ENCODE measurements at regions not wholly inside any gene's neighbourhood (a gene's known extent, or its start where the extent isn't known, plus 50 kb on each side); places are given as distances from the start of the nearest gene placed in this dataset.
"Not testable (repeated sequence)": the region's sequence is repeated elsewhere in the genome, so short reads cannot be mapped to it uniquely, and the experiment has no call there.

DNA sequence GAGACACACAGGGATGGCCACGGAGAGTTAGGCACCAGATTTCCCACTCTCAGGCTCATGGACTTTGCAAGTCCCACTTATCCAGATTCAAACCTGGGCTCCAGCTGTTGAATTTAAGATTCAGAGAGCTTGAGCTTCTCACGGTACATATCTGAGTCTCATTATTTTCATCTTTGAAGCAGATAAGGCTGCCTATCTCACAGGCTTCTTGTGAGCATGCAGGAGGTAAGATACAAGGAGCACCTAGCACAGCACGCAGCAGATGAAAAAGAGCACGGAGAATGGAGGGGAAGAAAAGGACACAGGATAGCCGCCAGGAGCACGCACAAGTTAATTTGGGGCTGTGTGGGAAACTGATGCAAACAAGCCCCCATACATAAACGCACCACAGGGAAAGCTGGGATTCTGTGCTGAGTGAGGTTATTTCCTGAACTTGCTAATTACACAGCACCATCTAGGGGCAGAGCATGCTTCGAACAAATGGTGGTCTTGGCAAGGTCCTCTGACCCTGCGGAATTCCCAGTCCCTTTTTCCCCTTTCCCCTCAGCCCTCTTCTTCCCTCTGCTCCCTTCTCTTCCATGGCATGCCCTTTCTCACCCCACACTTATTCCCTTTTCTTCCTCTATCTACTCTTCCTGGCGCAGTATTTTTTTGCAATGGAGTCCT lies 134.7 kb upstream of the VANGL1 start:
- Histone ChIP-seq H3K9me3 (ENCODE audit: control insufficient read depth, low read length) (no peaks in the 10 kb centered on the region), H3K27ac (no peak overlapping the region), H3K4me1 (no peaks in the 10 kb centered on the region), H3K36me3 (ENCODE audit: control insufficient read depth, insufficient read depth, low read length) (no peaks in the 10 kb centered on the region), H3K4me3 (ENCODE audit: low read depth, low read length) (no peak overlapping the region), H3K79me2 (no peaks in the 10 kb centered on the region), H3K9ac (no peak overlapping the region), H3K4me2 (ENCODE audit: low read length) (no peak overlapping the region), H3K27me3 (ENCODE audit: control insufficient read depth, insufficient read depth, low read length) (no peaks in the 10 kb centered on the region), H2AFZ (no peak overlapping the region)
- TF ChIP-seq, protein P1, sequence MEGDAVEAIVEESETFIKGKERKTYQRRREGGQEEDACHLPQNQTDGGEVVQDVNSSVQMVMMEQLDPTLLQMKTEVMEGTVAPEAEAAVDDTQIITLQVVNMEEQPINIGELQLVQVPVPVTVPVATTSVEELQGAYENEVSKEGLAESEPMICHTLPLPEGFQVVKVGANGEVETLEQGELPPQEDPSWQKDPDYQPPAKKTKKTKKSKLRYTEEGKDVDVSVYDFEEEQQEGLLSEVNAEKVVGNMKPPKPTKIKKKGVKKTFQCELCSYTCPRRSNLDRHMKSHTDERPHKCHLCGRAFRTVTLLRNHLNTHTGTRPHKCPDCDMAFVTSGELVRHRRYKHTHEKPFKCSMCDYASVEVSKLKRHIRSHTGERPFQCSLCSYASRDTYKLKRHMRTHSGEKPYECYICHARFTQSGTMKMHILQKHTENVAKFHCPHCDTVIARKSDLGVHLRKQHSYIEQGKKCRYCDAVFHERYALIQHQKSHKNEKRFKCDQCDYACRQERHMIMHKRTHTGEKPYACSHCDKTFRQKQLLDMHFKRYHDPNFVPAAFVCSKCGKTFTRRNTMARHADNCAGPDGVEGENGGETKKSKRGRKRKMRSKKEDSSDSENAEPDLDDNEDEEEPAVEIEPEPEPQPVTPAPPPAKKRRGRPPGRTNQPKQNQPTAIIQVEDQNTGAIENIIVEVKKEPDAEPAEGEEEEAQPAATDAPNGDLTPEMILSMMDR (IDR thresholded peaks at IDR 0.05), result peak; percentile 19

DNA sequence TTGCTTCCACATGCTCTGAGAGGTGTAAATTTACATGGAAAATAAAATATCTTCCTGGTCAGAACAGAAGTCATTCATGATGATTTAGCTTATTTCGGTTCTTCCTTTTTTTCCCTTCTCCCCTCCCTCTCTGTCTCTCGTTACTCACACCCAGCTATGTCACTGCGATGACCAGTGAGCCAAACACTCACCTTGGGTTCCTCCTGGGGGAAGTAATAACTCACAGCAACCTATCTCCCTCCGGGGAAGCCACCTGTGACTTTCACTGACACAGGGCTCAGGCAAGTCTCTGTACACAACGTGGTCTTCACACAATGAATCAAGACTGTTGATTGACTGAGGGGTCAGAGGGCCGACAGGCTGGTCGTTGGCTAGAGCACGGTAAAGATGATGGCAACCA lies 135.3 kb upstream of the VANGL1 start:
- H3K36me3 ChIP-seq (ENCODE audit: control insufficient read depth, insufficient read depth, low read length), result no peaks in the 10 kb centered on the region
- H3K79me2 ChIP-seq, result no peaks in the 10 kb centered on the region
- H2AFZ ChIP-seq, result no peak overlapping the region
- no peak overlapping the region for H3K9ac ChIP-seq
- TF ChIP-seq, protein P1 (IDR thresholded peaks at IDR 0.05), result no peak
- H3K9me3 ChIP-seq (ENCODE audit: control insufficient read depth, low read length), result no peaks in the 10 kb centered on the region
- H3K27me3 ChIP-seq (ENCODE audit: control insufficient read depth, insufficient read depth, low read length), result no peaks in the 10 kb centered on the region
- H3K4me2 ChIP-seq (ENCODE audit: low read length), result no peak overlapping the region
- no peak overlapping the region for H3K4me3 ChIP-seq (ENCODE audit: low read depth, low read length)
- H3K27ac ChIP-seq, result no peak overlapping the region
- H3K4me1 ChIP-seq, result no peaks in the 10 kb centered on the region

DNA sequence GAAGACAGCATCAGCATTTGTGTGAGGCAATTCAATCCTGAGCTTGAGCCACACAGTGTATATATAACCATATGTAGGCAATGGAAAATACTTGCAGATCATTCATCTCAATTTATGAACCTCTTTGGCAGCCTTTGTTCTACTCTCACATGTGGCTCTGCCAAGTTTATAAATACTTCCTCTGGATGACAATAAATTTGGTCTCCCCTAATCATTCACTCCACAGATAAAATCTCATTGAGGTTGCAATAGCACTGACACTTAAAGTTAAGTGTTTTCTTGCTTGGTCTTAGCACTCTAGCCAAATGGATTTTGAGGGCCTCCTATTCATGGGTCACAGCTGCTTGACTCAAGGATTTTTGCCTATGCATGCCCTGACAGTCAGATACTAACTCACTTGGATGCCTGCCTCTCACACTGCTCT lies 136.6 kb upstream of the VANGL1 start:
- H3K4me2 ChIP-seq (ENCODE audit: low read length), result no peak overlapping the region
- no peak overlapping the region for H3K4me3 ChIP-seq (ENCODE audit: low read depth, low read length)
- TF ChIP-seq, protein P1 (IDR thresholded peaks at IDR 0.05), result no peak
- H2AFZ ChIP-seq, result no peak overlapping the region
- H3K27me3 ChIP-seq (ENCODE audit: control insufficient read depth, insufficient read depth, low read length), result no peaks in the 10 kb centered on the region
- no peak overlapping the region for H3K9ac ChIP-seq
- H3K36me3 ChIP-seq (ENCODE audit: control insufficient read depth, insufficient read depth, low read length), result no peaks in the 10 kb centered on the region
- no peak overlapping the region for H3K27ac ChIP-seq
- H3K9me3 ChIP-seq (ENCODE audit: control insufficient read depth, low read length), result no peaks in the 10 kb centered on the region
- H3K4me1 ChIP-seq, result no peaks in the 10 kb centered on the region
- H3K79me2 ChIP-seq, result no peaks in the 10 kb centered on the region

DNA sequence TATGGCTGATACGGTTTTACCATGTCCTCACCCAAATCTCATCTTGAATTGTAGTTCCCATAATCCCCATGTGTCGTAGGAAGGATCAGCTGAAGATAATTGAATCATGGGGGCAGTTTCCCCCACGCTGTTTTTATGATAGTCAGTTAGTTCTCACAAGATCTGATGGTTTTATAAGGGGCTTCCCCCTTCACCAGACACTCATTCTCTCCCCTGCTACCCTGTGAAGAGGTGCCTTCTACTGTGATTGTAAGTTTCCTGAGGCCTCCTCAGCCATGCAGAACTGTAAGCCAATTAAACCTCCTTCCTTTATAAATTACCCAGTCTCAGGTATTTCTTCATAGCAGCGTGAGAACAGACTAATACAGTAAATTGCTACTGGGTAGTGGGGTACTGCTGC lies 139.6 kb upstream of the VANGL1 start:
- H3K9ac ChIP-seq, result not testable (repeated sequence)

DNA sequence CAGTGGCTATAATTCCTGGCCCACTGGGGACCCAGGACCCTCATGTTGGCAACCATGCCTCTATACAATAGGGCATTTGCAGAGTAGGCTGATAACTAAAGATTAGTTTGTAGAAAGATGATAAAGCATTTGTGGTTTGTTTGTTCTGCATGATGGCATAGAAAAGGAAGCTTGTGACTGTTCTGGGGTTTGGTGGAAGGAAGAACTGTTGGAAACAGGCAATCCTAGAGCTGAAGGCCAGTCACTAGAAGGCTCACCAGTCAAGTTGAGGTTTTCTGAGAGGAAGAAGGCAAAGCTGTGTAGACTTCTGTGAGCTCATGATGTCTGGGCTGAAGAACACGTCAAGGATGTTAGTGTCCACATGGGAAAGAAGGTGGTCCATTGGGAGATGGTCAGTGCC lies 140.3 kb upstream of the VANGL1 start:
- Histone ChIP-seq H3K9ac (no peak overlapping the region), H3K4me1 (no peaks in the 10 kb centered on the region)

More for the DNA sequence above, 139.6 kb upstream of the VANGL1 start:
- not testable (repeated sequence) for H3K36me3 ChIP-seq (ENCODE audit: control insufficient read depth, insufficient read depth, low read length); H3K4me1 ChIP-seq; H3K4me3 ChIP-seq (ENCODE audit: low read depth, low read length); H3K9me3 ChIP-seq (ENCODE audit: control insufficient read depth, low read length); H3K79me2 ChIP-seq; H3K4me2 ChIP-seq (ENCODE audit: low read length); H3K27me3 ChIP-seq (ENCODE audit: control insufficient read depth, insufficient read depth, low read length); H2AFZ ChIP-seq; H3K27ac ChIP-seq

More for the DNA sequence above, 140.3 kb upstream of the VANGL1 start:
- Histone ChIP-seq H3K27me3 (ENCODE audit: control insufficient read depth, insufficient read depth, low read length) (no peaks in the 10 kb centered on the region), H3K27ac (no peak overlapping the region), H3K4me3 (ENCODE audit: low read depth, low read length) (no peak overlapping the region), H3K9me3 (ENCODE audit: control insufficient read depth, low read length) (no peaks in the 10 kb centered on the region), H3K4me2 (ENCODE audit: low read length) (no peak overlapping the region), H2AFZ (no peak overlapping the region), H3K79me2 (no peaks in the 10 kb centered on the region), H3K36me3 (ENCODE audit: control insufficient read depth, insufficient read depth, low read length) (no peaks in the 10 kb centered on the region)
- TF ChIP-seq, protein P1 (IDR thresholded peaks at IDR 0.05), result no peak

Measured in parathyroid adenoma (tissue), 2 donors.